ENCODE measurements at regions not wholly inside any gene's neighbourhood (a gene's known extent, or its start where the extent isn't known, plus 50 kb on each side); places are given as distances from the start of the nearest gene placed in this dataset.
A peak's percentile ranks its signal among the peaks of the same experiment; 100 is the strongest.

DNA sequence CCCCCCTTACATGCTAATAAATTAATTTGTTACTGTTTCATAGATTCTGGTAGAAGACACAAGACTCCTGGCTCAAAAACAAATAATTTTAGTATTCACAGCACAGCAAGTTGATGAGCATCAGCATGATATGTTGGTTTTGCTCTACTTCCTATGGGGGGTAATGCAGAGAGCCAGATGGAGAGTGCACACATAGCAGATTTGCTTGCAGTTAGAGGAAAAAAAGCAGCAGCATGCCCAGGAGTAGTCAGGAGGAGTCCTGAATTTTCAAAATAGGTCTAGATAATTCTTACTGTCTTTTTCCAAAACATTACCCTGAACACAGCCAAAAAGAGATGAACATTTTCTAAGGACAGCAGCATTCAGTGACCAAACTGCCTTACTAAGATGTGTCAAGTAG, 261.3 kb downstream of the COX7C start:
- DNase-seq (ENCODE audit: low read depth): no peak

- no peak for DNase-seq (ENCODE audit: low read depth)
Measured at GRCh38 chr5:86880344-86880743, 262.6 kb downstream of the COX7C start.

GRCh38 chr5:86880785-86881492, 263.2 kb downstream of the COX7C start:
- DNase-seq (ENCODE audit: low read depth): peak; percentile 1

- no peak for DNase-seq (ENCODE audit: low read depth)
Measured at GRCh38 chr5:86881493-86882090, 263.9 kb downstream of the COX7C start.

DNA sequence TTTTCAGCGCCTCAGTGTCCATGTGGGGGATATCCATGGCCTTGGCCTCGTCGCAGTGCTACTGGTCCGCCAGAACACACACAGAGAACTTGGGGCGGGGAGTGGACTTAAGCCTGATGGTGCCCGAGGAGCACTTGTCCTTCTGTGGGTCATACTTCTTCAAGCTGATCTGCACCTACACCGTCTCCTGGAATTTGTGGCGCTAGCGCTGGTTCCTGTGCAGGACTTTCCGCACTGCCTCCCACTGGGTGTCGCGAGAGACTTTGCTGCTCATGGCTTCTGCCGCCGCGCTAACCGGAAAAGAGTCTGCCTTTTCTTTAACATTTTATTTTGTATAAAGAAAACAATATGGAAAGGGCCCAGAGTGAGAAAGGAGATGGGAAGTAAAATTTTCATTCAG, 266.9 kb downstream of the COX7C start:
- DNase-seq (ENCODE audit: low read depth): no peak

DNA sequence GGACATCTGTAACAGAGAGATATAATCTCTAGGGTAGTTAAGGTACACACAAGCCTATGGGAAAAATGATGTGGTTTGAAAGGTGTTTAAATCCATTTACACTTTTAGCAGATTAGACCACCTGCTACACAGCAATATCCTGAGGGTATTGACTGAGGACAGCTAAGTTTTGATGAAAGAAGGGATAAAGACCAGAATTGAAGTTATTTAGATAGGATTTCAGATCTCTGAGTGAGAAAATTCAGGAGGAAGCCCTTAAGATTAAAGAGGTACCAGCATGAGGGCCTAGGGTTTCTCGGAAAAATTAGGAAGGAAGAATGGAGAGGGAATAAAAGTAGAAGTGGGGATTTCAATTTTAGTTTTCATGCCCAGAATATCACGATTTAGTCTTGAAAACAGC, 267.3 kb downstream of the COX7C start:
- no peak for DNase-seq (ENCODE audit: low read depth)

DNA sequence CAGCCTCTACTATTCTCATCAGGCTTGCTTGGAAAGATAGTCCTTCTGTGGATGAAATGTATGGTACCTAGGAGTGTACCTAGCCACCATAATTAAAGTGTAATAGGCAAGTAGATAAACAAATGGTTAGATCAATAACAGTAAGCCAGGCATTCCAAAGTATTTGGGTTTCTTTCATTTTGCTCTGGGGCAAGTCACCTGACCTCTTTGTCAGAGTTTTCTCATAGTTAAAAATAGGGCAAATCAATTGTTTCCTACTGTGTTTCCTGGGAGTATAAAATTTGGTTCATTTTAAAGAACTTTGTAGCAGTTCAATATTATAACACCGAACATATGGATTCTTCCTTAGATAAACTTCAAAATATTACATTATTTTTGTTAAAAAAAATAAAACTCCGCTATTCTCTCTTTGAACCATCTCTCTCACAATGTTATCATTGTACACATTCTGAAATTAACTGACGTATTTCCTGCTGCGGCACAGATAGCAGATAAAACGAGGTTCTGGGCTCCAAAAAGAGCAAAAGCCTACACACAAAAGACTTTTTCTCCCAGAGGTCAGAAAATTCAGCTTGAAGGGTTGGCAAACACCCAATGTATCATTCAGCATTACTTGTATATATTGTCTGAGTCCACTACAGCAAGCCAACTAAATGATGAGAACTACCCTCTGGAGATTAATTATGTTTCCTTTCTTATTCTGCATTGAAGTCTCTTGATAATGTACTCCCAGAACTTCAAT, 267.9 kb downstream of the COX7C start:
- no peak for DNase-seq (ENCODE audit: low read depth)

DNA sequence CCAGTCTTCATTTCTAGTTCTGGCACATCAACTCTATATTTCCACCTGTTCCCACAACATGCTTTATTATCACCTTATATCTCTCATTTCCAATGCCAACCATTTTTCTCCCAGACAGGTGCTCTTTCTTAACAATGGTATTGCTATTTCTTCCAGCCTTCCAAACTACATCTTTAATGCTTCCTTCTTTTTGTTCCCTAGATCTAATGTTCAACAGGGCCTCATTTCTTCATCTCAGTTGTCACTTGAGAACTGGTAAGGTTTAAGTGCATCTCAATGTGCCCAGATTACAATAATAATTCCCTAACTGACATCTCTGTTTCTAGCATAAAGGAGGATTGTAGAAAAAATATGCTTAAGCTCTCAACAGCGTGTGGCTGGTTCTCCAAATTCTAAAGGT, 272.6 kb downstream of the COX7C start:
- DNase-seq (ENCODE audit: low read depth): no peak

DNA sequence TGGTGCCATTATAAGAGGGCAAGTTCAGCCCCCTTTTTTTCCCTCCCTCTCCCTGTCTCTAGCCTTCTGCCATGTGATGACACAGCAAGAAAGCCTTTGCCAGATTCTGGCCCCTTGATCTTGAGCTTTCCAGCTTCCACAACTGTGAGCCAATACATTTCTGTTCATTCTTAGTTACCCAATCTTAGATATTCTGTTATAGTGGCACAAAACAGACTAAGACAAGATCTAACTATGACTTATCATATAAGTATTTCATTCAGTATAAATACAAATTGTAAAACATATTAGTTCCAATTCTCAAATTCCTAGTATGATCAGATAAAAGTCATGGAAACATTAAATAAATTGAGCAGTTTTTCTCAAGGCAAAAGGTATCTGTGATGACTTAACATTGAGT, 276.3 kb downstream of the COX7C start:
- no peak for DNase-seq (ENCODE audit: low read depth)

- DNase-seq (ENCODE audit: low read depth): no peak
Measured at GRCh38 chr5:86896916-86897315, 279.2 kb downstream of the COX7C start.

GRCh38 chr5:86909418-86910295, 291.9 kb downstream of the COX7C start:
- DNase-seq (ENCODE audit: low read depth): no peak

DNA sequence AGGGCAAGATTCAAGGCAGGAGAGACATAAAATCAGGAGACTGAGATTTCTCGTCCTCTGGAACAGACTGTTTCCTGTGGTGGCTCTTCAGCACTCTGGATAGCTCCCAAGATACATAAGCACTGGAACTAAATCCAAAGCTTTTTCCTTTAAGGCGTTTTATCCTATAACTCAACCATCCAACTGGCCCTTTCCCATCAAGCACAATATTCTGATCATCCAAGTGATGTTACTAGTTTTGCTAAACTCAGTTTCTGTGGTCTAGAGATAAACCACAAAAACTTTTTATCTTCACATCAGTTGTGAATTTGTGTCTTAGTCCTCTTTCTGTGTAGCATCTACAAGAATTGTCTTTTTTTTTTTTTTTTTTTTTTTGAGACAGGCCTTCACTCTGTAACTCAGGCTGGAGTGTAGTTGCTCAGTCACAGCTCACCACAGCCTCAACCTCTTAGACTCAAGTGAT, 299.4 kb downstream of the COX7C start:
- no peak for DNase-seq (ENCODE audit: low read depth)

DNA sequence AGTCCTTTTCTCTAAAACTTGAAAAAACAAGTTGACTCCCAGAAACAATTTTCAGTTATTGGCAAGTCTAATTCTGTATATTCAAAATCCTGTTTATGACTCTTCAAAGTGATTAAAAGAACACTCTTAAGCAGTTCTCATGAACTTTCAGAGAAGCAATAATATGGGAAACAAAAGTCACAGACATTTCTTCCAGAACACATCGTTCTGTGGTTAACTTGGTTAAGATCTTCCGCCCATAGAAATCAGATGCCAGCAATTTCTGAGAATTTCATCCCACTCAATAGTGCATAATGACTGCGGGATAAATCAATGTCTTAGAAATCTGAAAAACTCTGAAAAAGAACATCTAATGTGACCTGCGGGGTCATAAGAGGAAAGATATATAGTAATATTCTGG, 300.5 kb downstream of the COX7C start:
- no peak for DNase-seq (ENCODE audit: low read depth)

GRCh38 chr5:86926033-86926432, 308.3 kb downstream of the COX7C start:
- DNase-seq (ENCODE audit: low read depth): no peak

DNA sequence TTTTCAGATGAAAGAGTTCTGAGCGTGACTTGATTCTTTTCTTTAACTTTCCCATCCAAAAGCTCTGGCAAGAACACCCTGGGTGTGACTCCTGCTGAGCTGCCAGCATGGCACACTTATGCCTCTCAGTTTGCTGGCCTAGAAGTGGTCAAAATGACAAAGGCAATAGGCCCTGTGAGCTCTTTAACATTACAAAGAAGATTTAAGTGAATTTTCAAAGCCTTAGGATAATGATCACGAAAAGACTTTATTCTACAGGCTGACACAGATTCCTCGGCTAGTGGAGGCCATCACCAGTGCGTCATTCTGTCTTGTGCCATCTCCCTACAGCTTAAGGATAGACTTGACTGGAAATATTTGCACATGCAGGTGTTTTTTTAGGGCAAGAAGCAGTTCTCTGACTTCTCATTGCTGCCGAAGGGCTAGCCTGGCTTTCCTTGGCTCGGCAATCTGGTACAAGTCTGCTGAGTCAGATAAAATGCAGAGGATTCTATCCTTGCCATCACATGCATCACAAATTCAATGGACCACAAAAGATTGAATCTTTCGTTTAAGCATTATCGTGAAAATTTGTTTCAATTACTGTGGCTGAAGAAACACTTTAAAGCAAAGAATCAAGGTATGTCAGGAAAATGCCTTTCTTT, 311.5 kb downstream of the COX7C start:
- DNase-seq (ENCODE audit: low read depth): no peak

- DNase-seq (ENCODE audit: low read depth): no peak
Measured at GRCh38 chr5:86951761-86952160, 315.9 kb upstream of the RASA1 start.

- no peak for DNase-seq (ENCODE audit: low read depth)
Measured at GRCh38 chr5:86964889-86965288, 302.8 kb upstream of the RASA1 start.

DNA sequence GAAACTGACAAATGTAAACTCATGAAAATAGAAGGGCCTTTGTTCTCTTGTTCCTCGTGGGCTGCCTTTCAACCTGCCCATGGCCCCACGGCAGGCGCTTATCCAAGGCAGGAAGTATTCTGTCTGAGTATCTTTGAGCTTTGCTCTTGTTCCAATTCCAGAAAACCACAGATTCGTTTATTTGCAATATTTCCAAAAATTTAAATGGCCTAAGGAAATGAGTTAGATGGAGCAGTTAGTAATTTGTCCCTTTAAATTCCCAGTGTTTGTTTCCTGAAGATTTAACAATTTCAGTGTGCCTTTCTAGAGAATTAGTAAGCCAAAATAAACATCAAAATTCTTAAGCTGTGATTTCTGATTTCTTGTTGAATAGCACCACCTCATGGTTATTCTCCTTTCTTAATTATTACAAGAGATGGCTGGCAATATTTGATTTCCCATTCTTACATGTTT, 299.4 kb upstream of the RASA1 start:
- no peak for DNase-seq (ENCODE audit: low read depth)

DNA sequence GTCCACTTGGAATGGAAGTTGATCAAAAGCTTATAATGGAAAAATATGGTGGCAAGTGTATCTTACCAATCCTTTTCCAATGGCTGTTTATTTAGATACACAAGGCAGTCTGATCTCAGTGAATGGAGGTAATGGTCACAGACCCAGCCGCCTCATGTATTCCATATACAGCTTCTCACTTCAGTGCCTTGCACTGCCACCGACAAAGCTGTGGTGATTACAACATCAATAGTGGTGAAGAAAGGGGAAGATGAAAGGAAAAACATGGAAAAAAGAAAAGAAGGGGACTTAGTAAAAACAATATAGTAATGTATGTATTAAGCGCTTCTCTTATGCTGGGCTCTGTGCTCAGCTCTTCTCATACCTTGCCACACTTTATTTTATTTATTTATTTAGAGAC, 297.3 kb upstream of the RASA1 start:
- no peak for DNase-seq (ENCODE audit: low read depth)

GRCh38 chr5:86971034-86971571, 296.6 kb upstream of the RASA1 start:
- no peak for DNase-seq (ENCODE audit: low read depth)

DNA sequence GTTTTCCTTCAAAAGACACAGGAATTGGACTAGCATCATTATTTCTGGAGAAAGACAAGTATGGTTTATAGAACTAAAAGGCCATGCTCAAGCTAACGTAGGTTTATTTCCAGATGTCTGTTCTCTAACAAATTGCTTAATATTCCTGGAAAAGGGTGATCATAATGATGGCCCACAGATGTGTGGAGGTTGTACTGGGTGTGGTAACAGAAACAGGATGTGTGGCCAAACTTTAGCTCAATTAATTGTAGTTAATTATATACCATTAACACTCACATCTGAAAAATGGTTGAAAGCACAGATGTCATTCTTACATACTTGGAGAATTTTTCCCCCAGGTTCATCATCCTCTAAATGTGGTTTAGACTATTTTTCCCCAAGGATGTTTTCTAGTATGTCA, 292.7 kb upstream of the RASA1 start:
- no peak for DNase-seq (ENCODE audit: low read depth)
